Fibroblast of lung (primary cell): ENCODE measurements at regions not wholly inside any gene's neighbourhood (a gene's known extent, or its start where the extent isn't known, plus 50 kb on each side); places are given as distances from the start of the nearest gene placed in this dataset.
A peak's percentile ranks its signal among the peaks of the same experiment; 100 is the strongest.

Source experiments
- DNase-seq, 2 donors: peaks; one replicate each; pipeline versions ENCODE4 v3.0.0 to v3.0.0-alpha.2; 2010; ENCODE audit warnings: low read depth in 2 of 2
- H2AFZ ChIP-seq: 2 replicates; pipeline ENCODE4 v1.5.1; 2012; ENCODE audit warnings: low read length, control low read depth, inconsistent platforms
- H3K27ac ChIP-seq: 2 replicates; pipeline ENCODE4 v1.5.1; 2011; ENCODE audit warnings: low read length, control low read depth; ENCODE audit not compliant: insufficient read depth
- H3K27me3 ChIP-seq: 2 replicates; pipeline ENCODE4 v1.5.1; 2011; ENCODE audit warnings: mild to moderate bottlenecking, low read length; ENCODE audit not compliant: control insufficient read depth, insufficient read depth
- H3K36me3 ChIP-seq: 2 replicates; pipeline ENCODE4 v1.5.1; 2011; ENCODE audit warnings: low read length; ENCODE audit not compliant: control insufficient read depth, insufficient read depth
- H3K4me1 ChIP-seq: 2 replicates; pipeline ENCODE4 v1.5.1; 2011; ENCODE audit warnings: low read length; ENCODE audit not compliant: control insufficient read depth, insufficient read depth; ENCODE audit errors: extremely low read depth
- H3K4me2 ChIP-seq: 2 replicates; pipeline ENCODE4 v1.5.1; 2011; ENCODE audit warnings: low read length, control low read depth; ENCODE audit not compliant: insufficient read depth; ENCODE audit errors: extremely low read depth
- H3K4me3 ChIP-seq, 4 experiments: fragments of 200-600 bp in 1 of 4; sonication (generic) in 1 of 4; replicated peaks in 1 of 4; 2 replicates each; pipeline ENCODE4 v1.5.1; 2011 to 2016; ENCODE audit warnings: low read length in 4 of 4, low read depth in 3 of 4, mild to moderate bottlenecking in 3 of 4, control low read depth in 2 of 4, inconsistent platforms in 1 of 4, mixed read lengths in 1 of 4; ENCODE audit not compliant: insufficient read depth in 1 of 4; ENCODE audit errors: control extremely low read depth in 1 of 4
- H3K79me2 ChIP-seq: 2 replicates; pipeline ENCODE4 v1.5.1; 2012; ENCODE audit warnings: mild to moderate bottlenecking, low read length, inconsistent platforms; ENCODE audit not compliant: control insufficient read depth, insufficient read depth
- H3K9ac ChIP-seq: 2 replicates; pipeline ENCODE4 v1.5.1; 2011; ENCODE audit warnings: mild to moderate bottlenecking, low read length, control low read depth; ENCODE audit not compliant: insufficient read depth
- H3K9me3 ChIP-seq: 2 replicates; pipeline ENCODE4 v1.5.1; 2012; ENCODE audit warnings: low read depth, low read length; ENCODE audit not compliant: control insufficient read depth, insufficient read depth
- H4K20me1 ChIP-seq: 2 replicates; pipeline ENCODE4 v1.5.1; 2011; ENCODE audit warnings: low read length; ENCODE audit not compliant: control insufficient read depth, insufficient read depth; ENCODE audit errors: extremely low read depth
- CTCF ChIP-seq, 2 donors: IDR thresholded peaks in 1 of 2; conservative IDR thresholded peaks in 1 of 2; 1 replicate in 1 of 2; 2 replicates in 1 of 2; pipeline ENCODE4 v1.5.1; 2011 to 2012; ENCODE audit warnings: low read length in 2 of 2, control low read depth in 1 of 2, inconsistent platforms in 1 of 2, low read depth in 1 of 2, mild to moderate bottlenecking in 1 of 2
- EZH2 ChIP-seq: IDR thresholded peaks from 2 replicates; pipeline ENCODE4 v1.5.1; 2012; ENCODE audit warnings: low read length, control low read depth, mild to moderate bottlenecking; ENCODE audit errors: missing control alignments

GRCh38 chr5:115432691-115433090 is 111.9 kb downstream of the FEM1C start:
- no peaks in the 10 kb centered on the region for H3K36me3 ChIP-seq

GRCh38 chr5:115431116-115431515 is 113.5 kb downstream of the FEM1C start:
- no peak overlapping the region for H3K4me3 ChIP-seq
- H4K20me1 ChIP-seq = no peaks in the 10 kb centered on the region
- DNase-seq = no peak
- H3K9ac ChIP-seq = no peak overlapping the region
- no peak overlapping the region for H3K27ac ChIP-seq
- no peaks in the 10 kb centered on the region for H3K79me2 ChIP-seq
- H3K4me1 ChIP-seq = peaks cover 3% of the 10 kb centered on the region
- no peak overlapping the region for H2AFZ ChIP-seq
- no peaks in the 10 kb centered on the region for H3K27me3 ChIP-seq
- no peaks in the 10 kb centered on the region for H3K9me3 ChIP-seq
- no peaks in the 10 kb centered on the region for H3K36me3 ChIP-seq
- TF ChIP-seq EZH2 = no peak
- no peak for TF ChIP-seq CTCF (conservative IDR thresholded peaks at IDR 0.05 in 1 of 2, IDR thresholded peaks at IDR 0.05 in 1 of 2; ENCODE audit: low read depth in 1 of 2, low read length in 2 of 2)
- H3K4me2 ChIP-seq = no peak overlapping the region

More at GRCh38 chr5:115432691-115433090, 111.9 kb downstream of the FEM1C start:
- no peak overlapping the region for H3K9ac ChIP-seq
- DNase-seq = peak; percentile 76 to 83
- no peak overlapping the region for H3K4me2 ChIP-seq
- H3K9me3 ChIP-seq = no peaks in the 10 kb centered on the region
- TF ChIP-seq EZH2 (no peak), CTCF (conservative IDR thresholded peaks at IDR 0.05 in 1 of 2, IDR thresholded peaks at IDR 0.05 in 1 of 2; ENCODE audit: low read depth in 1 of 2, low read length in 2 of 2) (no peak)
- peaks cover 3% of the 10 kb centered on the region for H3K4me1 ChIP-seq
- H4K20me1 ChIP-seq = no peaks in the 10 kb centered on the region
- no peak overlapping the region for H3K4me3 ChIP-seq
- H3K27ac ChIP-seq = no peak overlapping the region
- H3K27me3 ChIP-seq = no peaks in the 10 kb centered on the region
- no peak overlapping the region for H2AFZ ChIP-seq
- no peaks in the 10 kb centered on the region for H3K79me2 ChIP-seq

GRCh38 chr5:115430374-115430773 is 114.2 kb downstream of the FEM1C start:
- H3K79me2 ChIP-seq = no peaks in the 10 kb centered on the region
- H3K9me3 ChIP-seq = no peaks in the 10 kb centered on the region
- H3K27ac ChIP-seq = no peak overlapping the region
- no peak for DNase-seq
- no peak overlapping the region for H2AFZ ChIP-seq
- H3K27me3 ChIP-seq = no peaks in the 10 kb centered on the region
- H3K4me2 ChIP-seq = no peak overlapping the region
- no peaks in the 10 kb centered on the region for H4K20me1 ChIP-seq
- TF ChIP-seq CTCF (conservative IDR thresholded peaks at IDR 0.05 in 1 of 2, IDR thresholded peaks at IDR 0.05 in 1 of 2; ENCODE audit: low read depth in 1 of 2, low read length in 2 of 2) = no peak
- no peak for TF ChIP-seq EZH2
- H3K4me1 ChIP-seq = no peaks in the 10 kb centered on the region
- H3K36me3 ChIP-seq = no peaks in the 10 kb centered on the region
- no peak overlapping the region for H3K4me3 ChIP-seq
- no peak overlapping the region for H3K9ac ChIP-seq
